Upper lobe of right lung (tissue), 1 donor: ENCODE measurements at regions not wholly inside any gene's neighbourhood (a gene's known extent, or its start where the extent isn't known, plus 50 kb on each side); places are given as distances from the start of the nearest gene placed in this dataset.

Experiments
- ATAC-seq: fragments of 200-7000 bp; cut with Tn5 transposase; one replicate; pipeline ENCODE4 v1.9.1; 2020; ENCODE audit warnings: mild to moderate bottlenecking, moderate library complexity
- DNase-seq: peaks from one replicate; pipeline ENCODE4 v3.0.0-alpha.2; 2020
- H3K27ac ChIP-seq: fragments of 200-600 bp; one replicate; pipeline ENCODE4 v1.8.0; 2022
- H3K27me3 ChIP-seq: fragments of 200-600 bp; one replicate; pipeline ENCODE4 v1.8.0; 2022; ENCODE audit warnings: mild to moderate bottlenecking
- H3K36me3 ChIP-seq: fragments of 200-600 bp; one replicate; pipeline ENCODE4 v1.8.0; 2022
- H3K4me1 ChIP-seq: fragments of 200-600 bp; one replicate; pipeline ENCODE4 v1.8.0; 2022
- H3K4me3 ChIP-seq: fragments of 200-600 bp; one replicate; pipeline ENCODE4 v1.8.0; 2022; ENCODE audit warnings: mild to moderate bottlenecking
- H3K9me3 ChIP-seq: fragments of 200-600 bp; one replicate; pipeline ENCODE4 v1.8.0; 2022
- intact Hi-C: fragments of 100-400 bp; cut with DNase I; formaldehyde crosslinking; loops from one replicate; pipeline ENCODE4 v1.11.0; 2022
- TF ChIP-seq, protein P1 (sequence below): fragments of 200-600 bp; IDR thresholded peaks from one replicate; pipeline ENCODE4 v1.8.0; 2022; ENCODE audit warnings: antibody characterized with exemption
- donor health status: DM: no; HTN: yes; CAD: no; lungs with severe emphysema.

GRCh38 chr20:24814556-24815195 is 134.4 kb upstream of the CST7 start:
- DNase-seq: no peak
- H3K36me3 ChIP-seq: no peaks in the 10 kb centered on the region
- no peaks in the 10 kb centered on the region for H3K9me3 ChIP-seq
- intact Hi-C loops: no loop called here
- H3K27ac ChIP-seq: no peak overlapping the region
- no peaks in the 10 kb centered on the region for H3K27me3 ChIP-seq
- H3K4me1 ChIP-seq: no peaks in the 10 kb centered on the region
- TF ChIP-seq, protein P1, sequence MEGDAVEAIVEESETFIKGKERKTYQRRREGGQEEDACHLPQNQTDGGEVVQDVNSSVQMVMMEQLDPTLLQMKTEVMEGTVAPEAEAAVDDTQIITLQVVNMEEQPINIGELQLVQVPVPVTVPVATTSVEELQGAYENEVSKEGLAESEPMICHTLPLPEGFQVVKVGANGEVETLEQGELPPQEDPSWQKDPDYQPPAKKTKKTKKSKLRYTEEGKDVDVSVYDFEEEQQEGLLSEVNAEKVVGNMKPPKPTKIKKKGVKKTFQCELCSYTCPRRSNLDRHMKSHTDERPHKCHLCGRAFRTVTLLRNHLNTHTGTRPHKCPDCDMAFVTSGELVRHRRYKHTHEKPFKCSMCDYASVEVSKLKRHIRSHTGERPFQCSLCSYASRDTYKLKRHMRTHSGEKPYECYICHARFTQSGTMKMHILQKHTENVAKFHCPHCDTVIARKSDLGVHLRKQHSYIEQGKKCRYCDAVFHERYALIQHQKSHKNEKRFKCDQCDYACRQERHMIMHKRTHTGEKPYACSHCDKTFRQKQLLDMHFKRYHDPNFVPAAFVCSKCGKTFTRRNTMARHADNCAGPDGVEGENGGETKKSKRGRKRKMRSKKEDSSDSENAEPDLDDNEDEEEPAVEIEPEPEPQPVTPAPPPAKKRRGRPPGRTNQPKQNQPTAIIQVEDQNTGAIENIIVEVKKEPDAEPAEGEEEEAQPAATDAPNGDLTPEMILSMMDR: no peak
- ATAC-seq: no peak
- H3K4me3 ChIP-seq: no peak overlapping the region

DNA sequence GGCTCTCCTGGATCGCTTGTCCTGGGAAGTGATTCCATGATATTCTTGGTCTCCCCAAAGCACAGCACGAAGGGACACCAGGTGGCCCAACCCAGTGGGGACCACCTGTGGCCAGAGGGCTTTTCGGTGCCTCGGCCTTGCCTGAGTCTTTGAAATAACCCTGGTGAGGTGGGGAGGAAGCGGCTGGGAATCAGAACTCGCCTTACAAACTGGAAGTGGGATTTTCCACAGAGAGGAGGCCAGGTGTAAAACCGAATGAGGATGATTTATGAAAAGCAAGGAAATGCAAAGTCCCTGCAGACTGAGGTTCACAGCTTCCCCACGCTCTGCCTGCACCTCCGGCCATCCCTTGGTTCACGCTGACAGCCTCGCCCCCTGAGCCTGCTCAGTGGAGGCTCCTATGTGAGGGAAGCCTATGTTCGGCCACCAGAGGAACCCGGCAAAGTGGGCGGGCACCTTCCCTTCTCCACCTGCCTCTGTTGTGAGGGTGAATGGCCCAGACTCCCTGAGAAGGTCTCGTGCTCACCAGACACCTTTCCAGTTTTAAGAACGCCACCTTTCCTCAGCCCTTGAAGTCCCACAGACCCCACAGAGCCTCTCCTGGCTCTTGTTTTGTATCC is 133.8 kb upstream of the CST7 start:
- no peaks in the 10 kb centered on the region for H3K36me3 ChIP-seq
- H3K27ac ChIP-seq: no peak overlapping the region
- intact Hi-C loops: no loop called here
- no peak overlapping the region for H3K4me3 ChIP-seq
- DNase-seq (no peak), ATAC-seq (no peak)
- TF ChIP-seq, protein P1: no peak
- H3K27me3 ChIP-seq: no peaks in the 10 kb centered on the region
- no peaks in the 10 kb centered on the region for H3K4me1 ChIP-seq
- no peaks in the 10 kb centered on the region for H3K9me3 ChIP-seq

DNA sequence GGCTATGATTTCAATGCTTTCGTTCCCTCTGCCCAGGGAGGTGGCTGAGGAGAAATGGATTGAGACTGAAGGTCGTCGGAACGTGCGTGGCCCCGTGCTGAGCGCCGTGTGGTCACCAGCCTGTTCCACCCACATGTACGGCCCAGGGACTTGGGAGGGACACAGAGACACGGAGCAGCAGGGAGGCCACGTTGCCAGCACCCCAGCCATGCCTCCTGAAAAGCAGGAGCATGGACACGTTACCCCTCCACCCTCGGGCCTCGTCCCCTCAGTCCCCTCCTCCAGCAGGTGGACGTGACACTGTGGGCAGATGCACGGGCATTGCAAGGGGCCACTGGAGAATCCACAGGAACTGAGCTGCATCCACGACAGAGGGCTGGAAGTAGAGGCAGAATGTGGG is 133.1 kb upstream of the CST7 start:
- TF ChIP-seq, protein P1: no peak
- Histone ChIP-seq H3K27me3 (no peaks in the 10 kb centered on the region), H3K27ac (no peak overlapping the region), H3K9me3 (no peaks in the 10 kb centered on the region), H3K36me3 (no peaks in the 10 kb centered on the region), H3K4me1 (no peaks in the 10 kb centered on the region), H3K4me3 (no peak overlapping the region)
- no peak for ATAC-seq
- intact Hi-C loops: no loop called here
- no peak for DNase-seq

- H3K27ac ChIP-seq: no peak overlapping the region
- ATAC-seq (peak; percentile 39), DNase-seq (no peak)
- TF ChIP-seq, protein P1: no peak
- no peaks in the 10 kb centered on the region for H3K27me3 ChIP-seq
- H3K4me1 ChIP-seq: no peaks in the 10 kb centered on the region
- no peak overlapping the region for H3K4me3 ChIP-seq
- H3K9me3 ChIP-seq: no peaks in the 10 kb centered on the region
- intact Hi-C loops: no loop called here
- H3K36me3 ChIP-seq: no peaks in the 10 kb centered on the region
These were observed 132.6 kb upstream of the CST7 start for GRCh38 chr20:24816431-24816830.

- ATAC-seq: peak; percentile 37
- no peak overlapping the region for H3K4me3 ChIP-seq
- H3K36me3 ChIP-seq: no peaks in the 10 kb centered on the region
- TF ChIP-seq, protein P1: no peak
- H3K27ac ChIP-seq: no peak overlapping the region
- peak; percentile 10 for DNase-seq
- no peaks in the 10 kb centered on the region for H3K4me1 ChIP-seq
- H3K9me3 ChIP-seq: no peaks in the 10 kb centered on the region
- H3K27me3 ChIP-seq: no peaks in the 10 kb centered on the region
- intact Hi-C loops: no loop called here
These were observed 132.2 kb upstream of the CST7 start for GRCh38 chr20:24816907-24817306.
